ENCODE measurements at regions not wholly inside any gene's neighbourhood (a gene's known extent, or its start where the extent isn't known, plus 50 kb on each side); places are given as distances from the start of the nearest gene placed in this dataset.

DNA sequence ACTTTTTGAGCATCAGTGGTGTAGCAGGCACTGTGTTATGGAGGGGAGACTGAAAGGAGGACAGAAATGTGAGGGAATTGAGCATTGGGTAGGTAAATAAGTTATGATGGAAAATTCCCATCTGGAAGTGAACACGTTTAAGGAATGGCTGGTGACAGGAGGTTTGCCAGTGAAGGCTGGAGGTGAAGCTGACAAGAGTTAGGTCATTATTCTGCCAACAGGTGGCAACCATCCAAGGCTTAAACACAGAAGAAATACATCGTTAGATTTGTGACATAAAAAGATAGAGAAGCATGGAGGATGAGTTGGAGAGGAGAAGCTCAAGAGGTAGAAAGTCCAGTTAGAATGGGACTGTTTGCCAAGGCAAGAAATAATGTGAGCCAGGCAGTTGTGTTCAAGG, 455.3 kb upstream of the SGCD start:
- DNase-seq: no peak

GRCh38 chr5:155872629-155873220, 454.2 kb upstream of the SGCD start:
- DNase-seq: no peak

DNA sequence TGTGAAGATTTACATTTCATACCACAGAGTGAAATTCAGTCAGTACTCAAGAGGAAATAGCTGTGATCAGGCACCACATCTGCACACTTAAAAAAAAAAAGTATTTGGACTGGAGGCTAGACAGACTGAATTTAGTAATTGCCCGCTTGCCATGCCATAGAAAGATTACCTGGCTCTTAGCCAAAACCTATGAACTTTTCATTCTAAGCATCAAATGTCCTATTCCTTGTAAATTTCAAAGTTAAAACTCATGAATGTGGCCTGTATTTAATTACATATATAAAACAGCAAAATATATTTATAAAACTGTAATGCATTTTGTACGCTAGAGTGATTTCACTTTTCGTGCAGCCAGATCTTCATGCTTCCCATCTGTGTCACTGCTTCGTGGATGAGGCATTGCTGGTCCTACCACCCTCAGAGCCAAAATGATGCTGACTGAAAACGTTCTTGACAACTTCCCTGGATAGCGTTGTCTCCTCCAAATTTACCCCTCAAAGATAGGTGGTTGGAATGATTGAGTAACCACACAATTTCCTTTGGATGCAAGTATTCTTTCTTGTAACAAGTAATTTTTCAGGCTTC, 447.9 kb upstream of the SGCD start:
- DNase-seq: no peak

DNA sequence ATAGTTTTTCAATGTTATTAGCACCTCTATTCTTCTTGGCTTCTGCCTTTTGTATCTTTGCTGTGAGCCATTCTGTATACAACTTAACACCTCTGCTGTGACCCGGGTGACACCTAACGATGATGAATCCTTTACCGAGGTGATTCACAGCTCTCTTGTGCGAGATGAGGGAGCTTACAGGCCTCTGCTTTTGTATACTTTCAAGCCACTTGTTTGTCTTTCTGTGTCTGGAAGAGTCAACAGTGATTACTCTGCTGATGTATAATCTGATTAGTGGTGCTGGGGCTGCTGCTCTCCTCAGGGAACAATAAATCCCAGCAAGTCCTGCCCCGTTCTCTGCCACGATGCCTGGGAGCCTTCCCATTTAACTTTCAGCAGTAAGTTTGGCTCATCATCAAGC, 442.9 kb upstream of the SGCD start:
- no peak for DNase-seq

DNA sequence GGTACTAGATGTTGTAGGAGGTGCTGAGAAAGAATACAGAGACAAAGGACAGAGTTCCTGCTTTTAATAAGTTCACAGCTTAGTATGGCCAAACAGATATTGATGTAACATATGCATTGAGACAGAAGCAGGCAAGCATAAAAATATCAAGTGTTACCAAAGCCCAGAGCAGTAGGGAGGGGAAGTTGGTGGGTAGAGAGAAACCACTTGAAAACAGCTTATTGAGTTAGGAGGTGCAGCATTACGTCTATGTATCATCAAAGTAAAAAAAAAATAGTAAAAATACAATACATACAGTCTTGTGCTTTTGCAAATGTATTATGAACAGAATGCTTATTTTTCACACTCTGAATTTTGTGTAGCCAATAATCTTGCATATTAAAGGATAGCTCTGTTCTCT, 441.8 kb upstream of the SGCD start:
- DNase-seq: no peak

- no peak for DNase-seq
These were observed 440.5 kb upstream of the SGCD start for GRCh38 chr5:155886311-155887031.

- DNase-seq: no peak
These were observed 431.5 kb upstream of the SGCD start for GRCh38 chr5:155895484-155895883.

DNA sequence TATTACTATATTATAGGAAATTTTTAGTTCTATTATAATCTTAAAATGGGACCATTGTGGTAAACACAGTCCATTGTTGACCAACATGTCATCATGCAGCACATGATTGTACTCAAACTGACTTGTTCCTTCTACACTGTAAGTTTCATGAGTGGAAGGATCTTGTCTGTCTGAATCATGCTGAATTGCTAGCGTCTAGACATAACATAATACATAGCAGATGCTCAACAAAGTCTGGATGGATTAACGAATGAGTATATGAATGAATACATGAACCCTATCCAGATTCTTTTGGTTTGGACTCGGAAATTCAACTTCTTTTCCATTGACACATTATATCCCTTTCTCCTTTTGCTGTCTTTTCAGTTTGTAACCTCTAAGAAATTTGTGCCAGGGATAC, 429.2 kb upstream of the SGCD start:
- no peak for DNase-seq

- DNase-seq: no peak
These were observed 428.7 kb upstream of the SGCD start for GRCh38 chr5:155898284-155898683.

GRCh38 chr5:155903791-155904190, 423.2 kb upstream of the SGCD start:
- no peak for DNase-seq

DNA sequence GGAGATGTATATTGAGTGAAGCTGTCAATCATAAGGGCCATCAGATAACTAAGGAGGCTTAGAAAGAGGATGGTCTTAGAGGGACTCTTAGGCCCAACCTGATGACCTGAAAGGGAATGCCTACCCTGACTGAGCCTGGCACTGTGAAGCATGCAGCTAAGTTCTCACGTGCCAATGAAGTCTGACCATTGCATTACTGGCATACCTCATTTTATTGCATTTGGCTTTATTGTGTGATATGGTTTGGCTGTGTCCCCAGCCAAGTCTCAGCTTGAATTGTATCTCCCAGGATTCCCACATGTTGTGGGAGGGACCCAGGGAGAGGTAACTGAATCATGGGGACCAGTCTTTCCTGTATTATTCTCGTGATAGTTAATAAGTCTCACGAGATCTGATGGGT, 421.6 kb upstream of the SGCD start:
- DNase-seq: no peak

DNA sequence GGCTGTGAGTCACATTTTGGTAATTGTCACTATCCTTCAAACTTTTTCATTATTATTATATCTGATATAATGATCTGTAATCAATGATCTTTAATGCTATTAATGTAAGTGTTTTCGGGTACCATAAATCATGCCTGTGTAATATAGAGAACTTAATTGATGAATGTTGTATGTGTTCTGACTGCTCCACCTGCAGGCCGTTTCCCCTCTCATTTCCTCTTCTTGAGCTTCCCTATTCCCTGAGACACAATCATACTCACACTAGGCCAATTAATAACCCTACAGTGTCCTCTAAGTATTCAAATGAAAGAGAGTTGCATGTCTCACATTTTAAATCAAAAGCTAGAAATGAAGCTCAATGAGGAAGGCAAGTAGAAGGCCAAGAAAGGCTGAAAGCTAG, 420.9 kb upstream of the SGCD start:
- DNase-seq: no peak

DNA sequence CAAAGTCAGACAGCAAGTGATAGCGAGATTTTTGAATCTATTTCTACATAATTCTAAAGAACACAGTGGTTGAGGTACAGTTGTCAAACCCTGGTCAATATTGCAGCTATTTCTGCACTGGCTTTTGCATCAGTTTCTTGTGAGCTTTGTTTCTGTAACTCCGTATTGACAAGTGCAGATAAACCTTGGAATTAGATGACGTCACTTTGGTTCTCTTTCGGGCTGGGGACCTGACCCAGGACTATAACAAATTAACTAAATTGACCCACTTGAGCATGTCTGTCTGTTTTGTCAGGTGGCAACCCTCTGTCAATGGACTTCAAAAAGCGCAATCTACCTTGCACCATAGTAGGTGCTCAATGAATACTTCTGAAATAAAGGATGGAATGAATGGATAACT, 418.4 kb upstream of the SGCD start:
- no peak for DNase-seq

- no peak for DNase-seq
These were observed 414.7 kb upstream of the SGCD start for GRCh38 chr5:155912291-155912690.

GRCh38 chr5:155914766-155915165, 412.2 kb upstream of the SGCD start:
- no peak for DNase-seq

DNA sequence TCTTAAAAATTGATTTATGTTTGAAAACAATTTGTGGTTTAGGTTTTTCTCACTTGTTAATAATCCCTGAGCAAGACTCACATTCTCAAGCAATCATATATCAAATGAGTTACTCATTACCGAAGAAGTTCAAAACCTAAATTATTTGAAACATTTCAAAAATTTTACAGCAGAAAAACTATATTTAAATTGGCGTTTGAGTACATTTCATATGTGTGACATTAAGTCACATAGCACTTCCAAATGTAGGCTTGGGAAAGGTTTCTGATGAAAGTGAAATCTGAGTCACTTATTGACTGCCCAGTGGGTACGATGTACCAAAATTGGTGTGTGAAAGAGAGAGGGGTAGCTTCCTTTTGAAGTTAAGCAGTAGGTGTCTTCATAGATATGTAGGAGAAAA, 411.4 kb upstream of the SGCD start:
- DNase-seq: no peak

DNA sequence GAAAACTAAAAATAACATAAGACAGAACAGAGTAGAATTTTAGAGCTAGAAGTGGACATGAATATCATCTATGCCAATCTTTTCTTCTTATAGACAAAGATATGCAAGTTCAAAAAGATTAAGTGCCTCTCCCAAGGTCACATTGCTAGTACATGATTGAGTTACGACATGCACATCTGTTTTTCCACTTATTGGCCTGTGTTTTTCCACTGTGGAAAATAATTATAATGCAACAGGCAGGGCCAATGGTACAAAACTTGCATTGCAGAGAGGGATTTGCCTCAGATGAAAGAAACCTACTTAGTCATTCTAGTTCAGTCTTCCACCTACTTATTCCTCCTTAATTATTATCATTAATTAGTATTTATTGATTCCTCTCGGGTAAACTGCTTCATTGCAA, 407.8 kb upstream of the SGCD start:
- no peak for DNase-seq

- DNase-seq: no peak
These were observed 407.2 kb upstream of the SGCD start for GRCh38 chr5:155919725-155920124.

DNA sequence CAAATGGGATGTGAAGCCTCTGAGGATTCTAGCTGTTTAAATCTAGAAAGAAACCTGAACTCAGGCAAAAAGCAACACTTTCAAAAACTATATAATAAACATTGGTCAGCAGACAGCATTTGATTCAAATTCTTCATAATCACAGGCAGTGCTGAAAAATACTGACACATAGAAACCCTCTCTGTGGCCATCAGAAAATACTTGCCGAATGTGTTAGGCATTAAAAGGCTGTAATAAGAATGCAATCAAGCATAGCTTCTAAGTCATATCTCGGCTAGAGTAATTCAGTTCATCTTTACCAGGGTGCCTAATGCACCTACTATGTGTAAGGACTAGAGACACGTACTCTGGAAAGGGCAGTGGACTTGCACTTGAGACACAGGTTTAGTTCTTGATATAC, 405.3 kb upstream of the SGCD start:
- DNase-seq: no peak

- DNase-seq: no peak
These were observed 403.2 kb upstream of the SGCD start for GRCh38 chr5:155923784-155924183.

GRCh38 chr5:155926031-155926430, 400.9 kb upstream of the SGCD start:
- no peak for DNase-seq

DNA sequence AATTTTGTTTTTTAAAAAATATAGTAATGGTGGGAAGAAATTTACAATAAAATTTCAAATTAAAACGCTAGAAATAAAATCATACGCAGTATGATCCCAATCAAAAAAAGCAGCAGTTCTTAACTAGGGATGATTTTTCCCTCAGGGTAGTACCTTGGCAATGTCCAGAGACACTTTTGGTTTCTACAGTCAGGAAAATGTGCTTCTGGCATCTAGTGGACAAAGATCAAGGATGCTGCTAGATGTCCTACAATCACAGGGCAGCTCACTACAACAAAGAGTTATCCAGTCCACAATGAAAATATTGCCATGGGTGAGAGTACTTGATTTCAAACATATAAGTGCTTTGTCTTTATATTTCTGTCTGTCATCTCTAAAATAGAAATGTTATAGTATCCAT, 400.2 kb upstream of the SGCD start:
- no peak for DNase-seq

- DNase-seq: no peak
These were observed 397.9 kb upstream of the SGCD start for GRCh38 chr5:155929112-155929511.

DNA sequence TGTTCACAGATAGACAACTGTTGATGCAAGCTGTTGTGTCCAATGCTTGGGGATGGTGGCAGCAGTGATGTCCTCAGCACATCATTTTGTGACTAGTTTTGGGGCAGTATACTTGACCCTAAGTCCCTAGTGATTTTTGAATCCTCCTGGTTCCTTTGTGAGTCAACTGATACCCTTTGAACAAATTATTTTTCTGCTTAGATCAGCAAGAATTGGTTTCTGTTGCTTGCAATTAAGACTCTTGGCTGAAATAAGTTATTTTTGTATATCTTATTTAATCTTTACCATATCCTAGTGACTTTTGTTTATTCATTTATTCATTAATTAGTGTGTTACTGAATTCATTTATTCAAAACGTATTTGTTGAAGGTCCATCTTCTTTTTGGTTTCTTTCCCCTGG, 392.0 kb upstream of the SGCD start:
- no peak for DNase-seq

- DNase-seq: no peak
These were observed 391.2 kb upstream of the SGCD start for GRCh38 chr5:155935723-155936122.

Data from activated CD8-positive, alpha-beta memory T cell treated with anti-CD3 and anti-CD28 coated beads for 24 hours (primary cell).